ENCODE measurements at regions not wholly inside any gene's neighbourhood (a gene's known extent, or its start where the extent isn't known, plus 50 kb on each side); places are given as distances from the start of the nearest gene placed in this dataset.

- Histone ChIP-seq H3K79me2 (ENCODE audit: control insufficient read depth in 1 of 2, insufficient read depth in 2 of 2, low read length in 2 of 2) (no peaks in the 10 kb centered on the region), H2BK5ac (ENCODE audit: low read depth, low read length) (no peak overlapping the region), H2BK20ac (ENCODE audit: low read length) (no peak overlapping the region), H2BK12ac (ENCODE audit: low read depth, low read length) (no peak overlapping the region), H3K4me2 (ENCODE audit: insufficient read depth in 1 of 2, low read depth in 2 of 2, low read length in 2 of 2) (no peak overlapping the region), H3K9me3 (ENCODE audit: insufficient read depth in 2 of 2, low read depth in 1 of 2, low read length in 1 of 2) (no peaks in the 10 kb centered on the region), H4K8ac (ENCODE audit: extremely low read depth, insufficient read depth, low read length) (no peak overlapping the region), H4K91ac (replicated peaks; ENCODE audit: insufficient read length, low read length) (no peak overlapping the region), H3K27ac (ENCODE audit: low read depth, low read length) (no peak overlapping the region), H3K9ac (replicated peaks in 1 of 4; ENCODE audit: extremely low read depth in 1 of 4, low read depth in 3 of 4, low read length in 3 of 4) (no peak overlapping the region), H3K14ac (ENCODE audit: insufficient read length) (no peak overlapping the region), H3K23me2 (ENCODE audit: low read depth, low read length) (no peaks in the 10 kb centered on the region), H2AK5ac (ENCODE audit: low read depth, low read length) (no peak overlapping the region), H3K27me3 (replicated peaks in 1 of 4; ENCODE audit: control insufficient read depth in 3 of 4, extremely low read depth in 1 of 4, insufficient read depth in 3 of 4, low read length in 3 of 4) (no peaks in the 10 kb centered on the region; a peak in 2 of 7 replicates), H4K5ac (ENCODE audit: insufficient read length, low read depth, low read length) (no peak overlapping the region), H3K4ac (replicated peaks; ENCODE audit: insufficient read length, low read depth, low read length) (no peak overlapping the region), H3K56ac (replicated peaks; ENCODE audit: insufficient read length, low read depth, low read length) (no peak overlapping the region), H3K18ac (ENCODE audit: extremely low read depth, low read length) (no peak overlapping the region), H3K36me3 (ENCODE audit: control insufficient read depth in 2 of 4, insufficient read depth in 4 of 4, low read length in 3 of 4) (no peaks in the 10 kb centered on the region), H3K4me3 (ENCODE audit: extremely low read depth in 1 of 4, insufficient read depth in 2 of 4, low read depth in 3 of 4, low read length in 4 of 4) (no peak overlapping the region), H3K23ac (ENCODE audit: insufficient read length) (no peak overlapping the region), H2BK120ac (replicated peaks; ENCODE audit: low read depth, low read length) (no peak overlapping the region), H3K4me1 (replicated peaks in 1 of 4; ENCODE audit: control insufficient read depth in 3 of 4, insufficient read depth in 4 of 4, low read length in 3 of 4) (peaks cover 0 to 8% (median 6%) of the 10 kb centered on the region in 4 experiments; a peak in 4 of 7 replicates), H2BK15ac (ENCODE audit: low read length) (no peak overlapping the region), H2AFZ (ENCODE audit: low read length) (no peak overlapping the region), H4K20me1 (replicated peaks in 1 of 2; ENCODE audit: control insufficient read depth in 1 of 2, insufficient read depth in 2 of 2, low read length in 2 of 2) (no peaks in the 10 kb centered on the region), H3K79me1 (ENCODE audit: low read depth, low read length) (no peaks in the 10 kb centered on the region)
- TF ChIP-seq RXRA (IDR thresholded peaks at IDR 0.05; ENCODE audit: insufficient read depth, low read depth, low read length): no peak
- TF ChIP-seq CEBPB (IDR thresholded peaks at IDR 0.05; ENCODE audit: low read depth, low read length): no peak
- TF ChIP-seq GABPA (IDR thresholded peaks at IDR 0.05; ENCODE audit: borderline replicate concordance, insufficient read depth, low read length): no peak
- no peak for TF ChIP-seq POU5F1 (IDR thresholded peaks at IDR 0.05; ENCODE audit: low read depth, low read length)
- TF ChIP-seq CHD2 (IDR thresholded peaks at IDR 0.05; ENCODE audit: low read length): no peak
- no peak for TF ChIP-seq SAP30 (IDR thresholded peaks at IDR 0.05; ENCODE audit: insufficient read depth, insufficient replicate concordance, low read length)
- TF ChIP-seq SP4 (IDR thresholded peaks at IDR 0.05; ENCODE audit: low read length): no peak
- no peak for TF ChIP-seq ATF3 (IDR thresholded peaks at IDR 0.05; ENCODE audit: insufficient read depth, low read depth, low read length)
- no peak for TF ChIP-seq CBX8 (IDR thresholded peaks at IDR 0.05; ENCODE audit: borderline replicate concordance, low read depth, low read length)
- TF ChIP-seq SP2 (IDR thresholded peaks at IDR 0.05; ENCODE audit: low read length): no peak
- no peak for TF ChIP-seq RAD21 (IDR thresholded peaks at IDR 0.05 in 1 of 2, conservative IDR thresholded peaks at IDR 0.05 in 1 of 2; ENCODE audit: low read depth in 2 of 2, low read length in 2 of 2)
- WGBS, 2 experiments (ENCODE audit: extremely low coverage in 1 of 2, insufficient coverage in 1 of 2, insufficient read length in 1 of 2, insufficient replicate concordance in 2 of 2, low coverage in 1 of 2, low lambda C conversion rate in 2 of 2, missing lambda C conversion rate in 1 of 2): 86% methylated on average over 1 of the region's 1 CpG; no CpG with 5 or more reads in 1 of the 2 experiments
- CTCF ChIA-PET (ENCODE audit: partially characterized antibody): no interaction called here
- no peak for FAIRE-seq
- DNase-seq (ENCODE audit: low read depth in 1 of 2, low spot score in 2 of 2): no peak
- POLR2A ChIA-PET (ENCODE audit: partially characterized antibody): no interaction called here
Measured at GRCh38 chr4:24006269-24006668, 116.4 kb upstream of the PPARGC1A start.
